ENCODE measurements at regions not wholly inside any gene's neighbourhood (a gene's known extent, or its start where the extent isn't known, plus 50 kb on each side); places are given as distances from the start of the nearest gene placed in this dataset.

DNA sequence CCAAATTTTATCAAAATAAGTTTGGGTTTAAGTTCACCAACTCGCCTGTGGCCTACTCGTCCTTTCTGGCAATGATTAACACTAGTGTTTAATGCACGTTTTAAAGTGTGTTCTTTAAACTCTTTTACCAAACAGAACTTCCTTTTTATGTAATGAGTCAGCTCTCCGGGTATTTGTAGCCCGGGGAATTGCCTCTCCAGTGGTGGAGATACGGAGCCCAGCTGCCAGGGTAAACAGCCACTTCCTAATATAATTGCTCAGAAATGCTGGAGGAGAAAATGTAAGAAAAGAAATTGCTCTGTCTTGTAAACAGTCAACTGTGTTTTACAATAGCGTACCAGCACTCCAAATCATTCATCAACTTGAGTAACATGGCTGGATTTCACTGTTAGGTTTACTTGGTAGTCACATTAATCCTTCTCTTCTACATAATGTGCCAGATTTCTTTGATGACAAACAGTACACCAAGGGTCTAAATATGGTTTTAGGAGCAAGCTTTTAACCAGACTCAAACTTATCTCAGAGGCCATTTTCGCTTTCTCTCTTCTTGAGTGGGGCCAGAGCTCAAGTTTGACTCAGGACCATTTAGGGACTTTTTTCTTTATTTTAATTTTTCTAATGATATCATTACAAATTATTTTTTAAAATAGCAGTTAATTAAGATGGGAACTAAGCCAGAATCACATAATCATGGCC lies 101.2 kb upstream of the SLC38A2 start:
- H3K4me3 ChIP-seq (ENCODE audit: low read length): no peak overlapping the region
- TF ChIP-seq, protein P1, sequence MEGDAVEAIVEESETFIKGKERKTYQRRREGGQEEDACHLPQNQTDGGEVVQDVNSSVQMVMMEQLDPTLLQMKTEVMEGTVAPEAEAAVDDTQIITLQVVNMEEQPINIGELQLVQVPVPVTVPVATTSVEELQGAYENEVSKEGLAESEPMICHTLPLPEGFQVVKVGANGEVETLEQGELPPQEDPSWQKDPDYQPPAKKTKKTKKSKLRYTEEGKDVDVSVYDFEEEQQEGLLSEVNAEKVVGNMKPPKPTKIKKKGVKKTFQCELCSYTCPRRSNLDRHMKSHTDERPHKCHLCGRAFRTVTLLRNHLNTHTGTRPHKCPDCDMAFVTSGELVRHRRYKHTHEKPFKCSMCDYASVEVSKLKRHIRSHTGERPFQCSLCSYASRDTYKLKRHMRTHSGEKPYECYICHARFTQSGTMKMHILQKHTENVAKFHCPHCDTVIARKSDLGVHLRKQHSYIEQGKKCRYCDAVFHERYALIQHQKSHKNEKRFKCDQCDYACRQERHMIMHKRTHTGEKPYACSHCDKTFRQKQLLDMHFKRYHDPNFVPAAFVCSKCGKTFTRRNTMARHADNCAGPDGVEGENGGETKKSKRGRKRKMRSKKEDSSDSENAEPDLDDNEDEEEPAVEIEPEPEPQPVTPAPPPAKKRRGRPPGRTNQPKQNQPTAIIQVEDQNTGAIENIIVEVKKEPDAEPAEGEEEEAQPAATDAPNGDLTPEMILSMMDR (IDR thresholded peaks at IDR 0.05; ENCODE audit: insufficient read depth, low read depth, low read length, missing control alignments): no peak

DNA sequence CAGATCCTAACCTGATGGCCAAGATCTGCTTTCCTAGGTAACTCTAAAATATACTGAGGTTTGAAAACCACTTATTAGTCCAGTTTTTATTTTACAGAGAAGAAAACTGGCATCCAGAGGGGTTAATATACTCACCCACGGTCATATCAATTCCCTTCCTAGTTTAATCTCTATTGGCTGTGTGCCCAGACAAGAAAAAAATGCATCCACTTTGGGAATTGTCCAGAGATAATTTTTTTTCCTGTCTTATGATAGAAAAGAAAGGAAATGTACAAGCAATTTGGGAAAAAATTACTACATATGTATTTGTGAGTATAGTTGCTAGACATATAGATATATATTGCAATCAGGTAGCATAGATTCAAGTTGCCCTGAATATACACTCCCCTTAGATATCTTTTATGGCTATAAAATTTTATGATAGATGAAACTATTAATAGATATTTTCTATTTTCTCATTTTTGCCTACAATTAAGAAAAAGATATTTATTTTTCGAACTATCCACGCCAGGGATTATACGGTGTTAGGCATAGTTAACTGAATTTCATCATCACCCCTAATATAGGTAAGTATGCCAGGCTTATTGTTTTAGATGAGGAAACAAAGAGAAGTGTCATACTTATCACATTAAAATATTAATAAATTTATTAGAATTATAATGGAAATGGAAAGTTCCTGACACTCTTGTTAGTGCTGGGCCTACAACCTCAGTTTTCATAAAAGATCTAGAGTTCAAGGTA lies 100.5 kb upstream of the SLC38A2 start:
- no peak overlapping the region for H3K4me3 ChIP-seq (ENCODE audit: low read length)
- TF ChIP-seq, protein P1 (IDR thresholded peaks at IDR 0.05; ENCODE audit: insufficient read depth, low read depth, low read length, missing control alignments): no peak

More for the DNA sequence above, 101.2 kb upstream of the SLC38A2 start:
- DNase-seq (ENCODE audit: low read depth): peak; percentile 88

DNA sequence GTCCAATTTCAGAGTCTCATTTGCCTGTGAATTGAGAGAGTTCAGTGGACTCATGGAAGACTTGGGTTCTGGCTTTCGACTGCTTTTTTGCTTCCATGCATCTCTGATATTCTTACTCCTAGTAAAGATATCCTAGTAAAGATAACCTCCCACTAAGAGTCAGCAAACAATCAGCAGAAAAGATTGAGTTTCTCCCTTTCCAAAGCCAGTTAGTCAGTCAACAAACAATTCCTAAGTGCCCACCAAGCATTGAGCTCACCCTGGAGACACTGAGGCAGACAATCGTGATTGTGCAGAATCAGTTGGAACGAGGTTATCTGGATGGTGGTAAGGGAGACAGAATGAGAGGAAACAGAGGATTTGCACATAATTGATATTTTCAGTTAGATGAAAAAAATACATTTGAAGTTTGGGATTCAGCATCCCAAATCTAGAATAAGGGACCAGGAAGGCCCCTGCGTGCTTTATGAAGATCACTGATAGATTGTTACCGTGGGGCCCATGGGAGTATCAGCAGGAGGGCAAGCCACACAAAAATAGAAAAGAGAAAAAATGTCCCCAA lies 99.7 kb upstream of the SLC38A2 start:
- no peak for DNase-seq (ENCODE audit: low read depth)
- TF ChIP-seq, protein P1 (IDR thresholded peaks at IDR 0.05; ENCODE audit: insufficient read depth, low read depth, low read length, missing control alignments): no peak
- no peak overlapping the region for H3K4me3 ChIP-seq (ENCODE audit: low read length)

More for the DNA sequence above, 100.5 kb upstream of the SLC38A2 start:
- DNase-seq (ENCODE audit: low read depth): peak; percentile 24

DNA sequence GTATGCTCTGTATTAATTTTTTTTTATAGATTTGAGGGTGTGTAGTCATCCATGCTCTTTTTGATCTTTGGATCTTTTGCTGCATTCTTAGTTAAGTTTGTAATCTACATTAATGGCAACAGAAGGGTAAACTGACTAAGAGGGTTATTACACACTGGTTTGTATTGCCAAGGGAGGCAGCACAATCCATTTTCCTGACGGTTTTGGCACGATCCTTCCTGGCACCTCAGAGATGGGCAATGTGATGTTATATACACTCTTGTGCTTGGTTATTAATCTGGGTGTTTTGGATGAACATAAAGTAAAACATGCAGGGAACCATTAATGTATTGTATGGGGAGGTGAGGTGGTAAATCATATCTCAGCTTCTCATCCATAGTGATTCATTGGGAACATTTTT lies 98.8 kb upstream of the SLC38A2 start:
- TF ChIP-seq, protein P1 (IDR thresholded peaks at IDR 0.05; ENCODE audit: insufficient read depth, low read depth, low read length, missing control alignments): no peak
- no peak for DNase-seq (ENCODE audit: low read depth)

DNA sequence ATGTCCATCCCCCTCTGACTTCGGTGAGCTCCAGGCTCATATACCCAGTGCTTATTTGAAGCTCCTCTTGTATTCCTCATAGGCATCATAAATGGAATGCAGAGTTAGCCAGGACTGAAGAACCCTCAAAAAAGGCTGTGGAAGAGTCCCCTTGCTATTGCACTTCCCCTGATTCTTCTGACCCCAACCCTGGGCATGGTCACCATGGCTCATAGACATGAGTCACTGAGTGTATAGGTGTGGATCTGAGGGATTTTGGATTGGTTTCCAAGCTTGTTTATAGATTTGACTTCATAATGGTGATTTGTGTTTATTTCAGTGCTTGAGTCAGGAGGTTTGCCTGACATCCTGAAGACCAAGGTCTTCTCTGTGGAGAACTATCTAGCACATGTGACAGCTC lies 98.4 kb upstream of the SLC38A2 start:
- TF ChIP-seq, protein P1 (IDR thresholded peaks at IDR 0.05; ENCODE audit: insufficient read depth, low read depth, low read length, missing control alignments): no peak
- DNase-seq (ENCODE audit: low read depth): no peak
- H3K4me3 ChIP-seq (ENCODE audit: low read length): no peak overlapping the region

More for the DNA sequence above, 98.8 kb upstream of the SLC38A2 start:
- no peak overlapping the region for H3K4me3 ChIP-seq (ENCODE audit: low read length)

DNA sequence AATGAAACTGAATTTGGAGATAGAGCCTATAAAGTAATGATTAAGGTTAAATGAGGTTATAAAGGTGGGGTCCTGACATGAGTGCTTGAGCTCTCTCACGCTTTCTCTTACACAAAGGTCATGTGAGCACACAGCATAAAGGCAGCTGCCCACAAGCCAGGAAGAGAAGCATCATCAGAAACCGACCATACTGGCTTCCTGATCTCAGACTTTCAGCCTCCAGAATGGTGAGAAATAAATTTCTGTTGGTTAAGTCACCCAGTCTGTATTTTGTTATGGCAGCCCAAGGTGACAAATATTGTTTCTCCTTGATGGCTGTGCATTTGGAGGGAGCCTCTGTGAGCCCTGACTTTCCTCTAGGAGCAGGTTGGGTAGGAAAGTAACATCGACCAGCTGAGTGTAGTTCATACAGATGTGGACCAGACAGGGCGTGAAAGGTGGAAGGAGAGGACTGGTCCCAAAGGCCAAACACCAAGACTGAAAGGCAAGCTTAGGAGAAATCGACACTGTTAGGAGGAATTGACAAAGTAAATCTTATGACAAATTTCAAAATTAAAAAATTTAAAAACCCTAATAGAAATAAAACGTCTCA lies 97.6 kb upstream of the SLC38A2 start:
- TF ChIP-seq, protein P1 (IDR thresholded peaks at IDR 0.05; ENCODE audit: insufficient read depth, low read depth, low read length, missing control alignments): no peak
- H3K4me3 ChIP-seq (ENCODE audit: low read length): no peak overlapping the region
- no peak for DNase-seq (ENCODE audit: low read depth)

Measured in epithelial cell of esophagus (primary cell).